GM12892 (cell line): ENCODE measurements at regions not wholly inside any gene's neighbourhood (a gene's known extent, or its start where the extent isn't known, plus 50 kb on each side); places are given as distances from the start of the nearest gene placed in this dataset.

Source experiments
- POLR2A ChIP-seq: IDR thresholded peaks from 2 replicates; pipeline ENCODE4 v1.6.1; 2011; ENCODE audit warnings: low read depth, low read length, control low read depth
- POLR2AphosphoS5 ChIP-seq: IDR thresholded peaks from 2 replicates; pipeline ENCODE4 v1.6.1; 2011; ENCODE audit warnings: low read depth, low read length, control low read depth
- TAF1 ChIP-seq: IDR thresholded peaks from 2 replicates; pipeline ENCODE4 v1.6.1; 2011; ENCODE audit warnings: low read depth, mild to moderate bottlenecking, control low read depth, low read length, borderline replicate concordance

DNA sequence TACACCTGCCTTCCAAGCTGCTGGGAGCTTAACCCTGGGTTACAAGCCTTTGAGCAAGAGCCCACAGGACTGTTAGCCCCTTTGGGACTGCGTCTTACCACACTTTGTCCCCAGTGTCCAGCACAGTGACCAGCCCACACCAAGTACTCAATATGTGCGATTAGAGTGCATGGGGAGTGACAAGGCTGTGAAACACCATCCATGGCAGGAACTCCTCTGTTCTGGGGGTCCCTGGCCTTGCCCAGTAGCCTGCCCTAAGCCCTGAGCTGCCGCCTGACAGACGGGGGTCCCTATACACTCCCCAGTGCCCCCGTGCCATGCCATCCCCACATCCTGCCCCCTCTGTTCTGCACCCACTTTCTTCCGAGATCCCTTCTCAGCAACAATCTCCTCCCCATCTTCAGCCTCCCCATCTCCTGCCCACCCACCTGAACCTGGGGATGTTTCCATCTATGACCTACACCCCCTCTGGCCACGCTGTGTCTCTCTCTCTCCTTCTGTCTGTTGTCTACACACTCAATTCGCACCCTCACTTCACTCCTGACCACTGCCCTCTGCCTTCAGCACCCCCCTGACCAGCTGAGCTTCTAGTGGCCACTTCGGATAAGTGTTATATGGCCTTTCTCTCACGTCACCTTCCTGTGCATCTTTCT, 112.9 kb upstream of the SMURF2 start:
- TF ChIP-seq POLR2A (no peak), POLR2AphosphoS5 (no peak), TAF1 (no peak)
